GM12878 (cell line): ENCODE measurements at regions not wholly inside any gene's neighbourhood (a gene's known extent, or its start where the extent isn't known, plus 50 kb on each side); places are given as distances from the start of the nearest gene placed in this dataset.
A peak's percentile ranks its signal among the peaks of the same experiment; 100 is the strongest.

Experiments
- BRCA1 ChIP-seq: IDR thresholded peaks from 2 replicates; pipeline ENCODE4 v1.6.1; 2011; ENCODE audit warnings: low read depth, low read length, improper control_type of control experiment
- RCOR1 ChIP-seq: conservative IDR thresholded peaks from 2 replicates; pipeline ENCODE4 v1.6.1; 2012; ENCODE audit warnings: low read depth, low read length, improper control_type of control experiment
- SMAD1 ChIP-seq: fragments of 450-650 bp; IDR thresholded peaks from 2 replicates; pipeline ENCODE4 v1.6.1; 2018; ENCODE audit warnings: mild to moderate bottlenecking, low read depth; ENCODE audit not compliant: partially characterized antibody
- TAF1 ChIP-seq: IDR thresholded peaks from 2 replicates; pipeline ENCODE4 v1.6.1; 2011; ENCODE audit warnings: mild to moderate bottlenecking, low read depth, low read length, borderline replicate concordance
- TF ChIP-seq, protein P1 (sequence below), 3 experiments: IDR thresholded peaks in 2 of 3; conservative IDR thresholded peaks in 1 of 3; 2 replicates each; pipeline ENCODE4 v1.5.1; 2011; ENCODE audit warnings: low read depth in 3 of 3, low read length in 3 of 3, mild to moderate bottlenecking in 3 of 3, control low read depth in 2 of 3, moderate library complexity in 2 of 3, inconsistent platforms in 1 of 3, mixed read lengths in 1 of 3; ENCODE audit not compliant: control insufficient read depth in 2 of 3, insufficient read depth in 1 of 3; ENCODE audit errors: extremely low read depth in 1 of 3
- TF ChIP-seq, protein P2 (sequence below): IDR thresholded peaks from 2 replicates; pipeline ENCODE4 v1.6.1; 2011; ENCODE audit warnings: borderline replicate concordance, low read depth, mild to moderate bottlenecking, moderate library complexity, low read length; ENCODE audit not compliant: insufficient read depth, poor library complexity, severe bottlenecking

DNA sequence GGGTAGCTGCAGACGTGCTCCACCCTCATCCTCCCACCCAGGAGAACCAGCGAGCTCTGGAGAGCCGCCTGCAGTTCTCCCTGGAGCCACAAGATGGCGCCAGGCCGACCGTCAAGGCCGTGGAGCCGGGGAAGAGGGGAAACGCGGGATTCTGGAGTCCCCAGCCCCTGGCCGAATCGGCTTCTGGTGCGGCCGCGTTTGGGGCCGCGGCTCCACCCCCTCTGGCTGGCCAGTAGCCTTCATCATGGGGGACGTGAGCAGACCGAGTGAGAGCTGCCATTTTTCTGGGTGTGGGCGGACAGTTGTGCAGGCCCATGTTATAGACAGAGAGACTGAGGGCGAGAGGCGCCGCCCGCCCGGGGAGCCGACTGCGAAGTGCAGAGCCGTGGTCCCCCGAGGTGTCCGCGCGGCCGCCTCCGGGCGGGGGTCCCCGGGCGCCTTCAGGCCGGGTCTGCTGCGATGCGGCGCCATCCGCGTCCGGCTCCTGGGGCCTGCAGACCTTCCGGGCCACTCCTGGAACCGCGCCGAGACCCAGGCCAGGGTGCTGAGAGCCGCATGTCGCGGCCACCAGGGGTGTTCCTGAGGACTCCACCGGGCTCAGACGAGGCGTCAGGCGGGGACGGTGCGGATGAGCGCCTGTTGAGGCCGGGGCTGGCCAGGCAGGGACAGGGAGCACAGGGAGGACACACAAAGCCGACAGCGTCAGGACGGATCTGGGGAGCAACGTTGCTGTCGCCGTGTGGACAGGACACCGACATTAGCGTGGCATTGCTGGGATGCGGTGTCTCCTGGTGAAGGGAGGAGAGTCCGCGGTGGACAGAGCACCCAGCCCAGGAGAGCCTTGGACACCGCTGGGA lies 418.2 kb upstream of the HS6ST1 start:
- TF ChIP-seq TAF1 (no peak), BRCA1 (no peak), RCOR1 (no peak), SMAD1 (no peak)
- TF ChIP-seq, protein P1, sequence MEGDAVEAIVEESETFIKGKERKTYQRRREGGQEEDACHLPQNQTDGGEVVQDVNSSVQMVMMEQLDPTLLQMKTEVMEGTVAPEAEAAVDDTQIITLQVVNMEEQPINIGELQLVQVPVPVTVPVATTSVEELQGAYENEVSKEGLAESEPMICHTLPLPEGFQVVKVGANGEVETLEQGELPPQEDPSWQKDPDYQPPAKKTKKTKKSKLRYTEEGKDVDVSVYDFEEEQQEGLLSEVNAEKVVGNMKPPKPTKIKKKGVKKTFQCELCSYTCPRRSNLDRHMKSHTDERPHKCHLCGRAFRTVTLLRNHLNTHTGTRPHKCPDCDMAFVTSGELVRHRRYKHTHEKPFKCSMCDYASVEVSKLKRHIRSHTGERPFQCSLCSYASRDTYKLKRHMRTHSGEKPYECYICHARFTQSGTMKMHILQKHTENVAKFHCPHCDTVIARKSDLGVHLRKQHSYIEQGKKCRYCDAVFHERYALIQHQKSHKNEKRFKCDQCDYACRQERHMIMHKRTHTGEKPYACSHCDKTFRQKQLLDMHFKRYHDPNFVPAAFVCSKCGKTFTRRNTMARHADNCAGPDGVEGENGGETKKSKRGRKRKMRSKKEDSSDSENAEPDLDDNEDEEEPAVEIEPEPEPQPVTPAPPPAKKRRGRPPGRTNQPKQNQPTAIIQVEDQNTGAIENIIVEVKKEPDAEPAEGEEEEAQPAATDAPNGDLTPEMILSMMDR (IDR thresholded peaks at IDR 0.05 in 2 of 3, conservative IDR thresholded peaks at IDR 0.05 in 1 of 3; ENCODE audit: control insufficient read depth in 2 of 3, extremely low read depth in 1 of 3, insufficient read depth in 1 of 3, low read depth in 3 of 3, low read length in 3 of 3) = peak; percentile 88 to 99 (median 97)
- TF ChIP-seq, protein P2, sequence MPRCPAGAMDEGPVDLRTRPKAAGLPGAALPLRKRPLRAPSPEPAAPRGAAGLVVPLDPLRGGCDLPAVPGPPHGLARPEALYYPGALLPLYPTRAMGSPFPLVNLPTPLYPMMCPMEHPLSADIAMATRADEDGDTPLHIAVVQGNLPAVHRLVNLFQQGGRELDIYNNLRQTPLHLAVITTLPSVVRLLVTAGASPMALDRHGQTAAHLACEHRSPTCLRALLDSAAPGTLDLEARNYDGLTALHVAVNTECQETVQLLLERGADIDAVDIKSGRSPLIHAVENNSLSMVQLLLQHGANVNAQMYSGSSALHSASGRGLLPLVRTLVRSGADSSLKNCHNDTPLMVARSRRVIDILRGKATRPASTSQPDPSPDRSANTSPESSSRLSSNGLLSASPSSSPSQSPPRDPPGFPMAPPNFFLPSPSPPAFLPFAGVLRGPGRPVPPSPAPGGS = no peak
